Transverse colon (tissue), 4 donors: ENCODE measurements at regions not wholly inside any gene's neighbourhood (a gene's known extent, or its start where the extent isn't known, plus 50 kb on each side); places are given as distances from the start of the nearest gene placed in this dataset.

Experiments used
- DNase-seq: peaks from one replicate; pipeline ENCODE4 v3.0.0-alpha.2; 2019
- H3K27ac ChIP-seq, 4 donors: fragments of 200-600 bp; sonication (generic); 2 replicates each; pipeline ENCODE4 v1.5.1; 2016 to 2018; ENCODE audit warnings: inconsistent platforms in 4 of 4
- H3K27me3 ChIP-seq: fragments of 200-600 bp; sonication (generic); 2 replicates; pipeline ENCODE4 v1.5.1; 2017; ENCODE audit warnings: inconsistent platforms
- H3K36me3 ChIP-seq, 4 donors: fragments of 200-600 bp; sonication (generic); 2 replicates each; pipeline ENCODE4 v1.5.1; 2017 to 2019; ENCODE audit warnings: inconsistent platforms in 4 of 4
- H3K4me1 ChIP-seq, 4 donors: fragments of 200-600 bp; sonication (generic); 2 replicates each; pipeline ENCODE4 v1.5.1; 2017 to 2020; ENCODE audit warnings: inconsistent platforms in 4 of 4
- H3K4me3 ChIP-seq, 4 donors: fragments of 200-600 bp; sonication (generic); 1 replicate in 1 of 4; 2 replicates in 3 of 4; pipeline versions ENCODE4 v1.5.1 to v1.6.1; 2017 to 2019; ENCODE audit warnings: inconsistent platforms in 4 of 4
- H3K9me3 ChIP-seq, 2 donors: fragments of 200-600 bp; sonication (generic); 2 replicates each; pipeline ENCODE4 v1.5.1; 2017 to 2019; ENCODE audit warnings: inconsistent platforms in 2 of 2
- EP300 ChIP-seq: sonication (generic); formaldehyde crosslinking; IDR thresholded peaks from one replicate; pipeline ENCODE4 v1.6.1; 2017; ENCODE audit warnings: antibody characterized with exemption, low read depth
- POLR2A ChIP-seq: fragments of 450-650 bp; IDR thresholded peaks from one replicate; pipeline ENCODE4 v1.6.1; 2016; ENCODE audit warnings: antibody characterized with exemption, mild to moderate bottlenecking, moderate library complexity
- POLR2AphosphoS5 ChIP-seq, 3 donors: sonication (generic); formaldehyde crosslinking; IDR thresholded peaks; one replicate each; pipeline ENCODE4 v1.6.1; 2016; ENCODE audit warnings: antibody characterized with exemption in 3 of 3
- WGBS, 2 donors: methylation state at CpG; one replicate each; pipeline ENCODE4 v1.1.5; 2018; ENCODE audit warnings: low coverage in 1 of 2; 5-methylcytosine and 5-hydroxymethylcytosine counted together
- in situ Hi-C, 4 donors: fragments of 200-750 bp; cut with MboI; loops; one replicate each; pipeline versions ENCODE4 v1.15.0 to v1.15.1; 2017; ENCODE audit warnings: low sequenced_read_pairs in 3 of 4, low pct_ligation_motif_present in 1 of 4, low pct_unique_long_range_greater_than_20kb in 1 of 4
- intact Hi-C: fragments of 100-400 bp; cut with DNase I; formaldehyde crosslinking; loops from one replicate; pipeline ENCODE4 v1.15.1; 2023; ENCODE audit warnings: low total_unique reads
- TF ChIP-seq, protein P1 (sequence below), 5 experiments: fragments of 200-600 bp in 3 of 5; fragments of 450-650 bp in 2 of 5; sonication (generic) in 3 of 5; IDR thresholded peaks; 1 replicate in 2 of 5; 2 replicates in 3 of 5; pipeline ENCODE4 v1.5.1; 2016 to 2017; ENCODE audit warnings: antibody characterized with exemption in 5 of 5, inconsistent platforms in 3 of 5, mild to moderate bottlenecking in 2 of 5, moderate library complexity in 1 of 5

DNA sequence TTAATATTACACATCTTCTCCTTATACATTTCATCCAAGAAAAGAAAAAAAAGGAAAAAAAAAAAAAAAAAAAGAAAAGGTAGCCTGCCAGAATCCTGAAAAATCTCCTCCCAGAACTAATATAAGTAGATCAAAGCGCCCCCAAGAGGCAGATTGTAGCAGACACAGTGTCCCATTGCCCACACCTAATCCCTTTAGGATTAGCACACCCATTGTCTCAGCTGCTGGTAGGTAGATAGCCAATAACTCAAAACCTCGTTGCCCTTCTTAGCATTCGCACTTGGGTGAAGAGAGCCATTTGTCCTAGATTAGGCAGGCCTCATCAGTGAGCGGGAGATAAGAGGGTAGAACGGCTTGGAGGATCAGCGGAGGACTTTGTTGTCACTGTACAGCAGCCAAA, 100.2 kb upstream of the SORCS1 start:
- 54% methylated on average over 6 of the region's 6 CpGs; no CpG with 5 or more reads in 1 of the 2 donors for WGBS, 2 donors

DNA sequence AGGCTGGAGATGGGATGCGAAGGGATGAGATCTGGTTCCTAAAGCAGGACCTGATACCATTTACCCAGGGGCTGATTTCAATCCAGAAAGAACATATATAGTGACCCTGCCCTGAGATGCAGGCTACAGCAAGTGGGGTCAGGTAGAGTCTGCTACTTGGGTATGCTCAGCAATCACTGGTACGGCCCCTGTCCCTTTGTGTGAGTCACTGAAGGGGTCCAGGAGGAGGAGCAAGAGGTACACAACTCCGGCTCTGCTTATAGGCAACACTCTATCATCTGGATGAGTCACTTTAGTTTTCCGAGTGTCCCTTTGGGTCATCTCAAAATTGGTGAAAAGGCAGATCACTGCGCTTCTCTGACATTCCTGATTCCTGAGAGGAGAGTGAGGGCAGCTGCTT, 79.6 kb upstream of the SORCS1 start:
- H3K27ac ChIP-seq: no peak overlapping the region
- H3K4me3 ChIP-seq: no peak overlapping the region
- 87 to 91% methylated on average over 5 of the region's 5 CpGs for WGBS, 2 donors
- intact Hi-C loops (no loop called here), in situ Hi-C loops (no loop called here)
- H3K9me3 ChIP-seq: no peaks in the 10 kb centered on the region
- no peaks in the 10 kb centered on the region for H3K4me1 ChIP-seq
- no peaks in the 10 kb centered on the region for H3K36me3 ChIP-seq
- no peaks in the 10 kb centered on the region for H3K27me3 ChIP-seq
- DNase-seq: no peak
- TF ChIP-seq POLR2AphosphoS5 (IDR thresholded peaks at IDR 0.05) (no peak), POLR2A (no peak), EP300 (no peak)
- TF ChIP-seq, protein P1, sequence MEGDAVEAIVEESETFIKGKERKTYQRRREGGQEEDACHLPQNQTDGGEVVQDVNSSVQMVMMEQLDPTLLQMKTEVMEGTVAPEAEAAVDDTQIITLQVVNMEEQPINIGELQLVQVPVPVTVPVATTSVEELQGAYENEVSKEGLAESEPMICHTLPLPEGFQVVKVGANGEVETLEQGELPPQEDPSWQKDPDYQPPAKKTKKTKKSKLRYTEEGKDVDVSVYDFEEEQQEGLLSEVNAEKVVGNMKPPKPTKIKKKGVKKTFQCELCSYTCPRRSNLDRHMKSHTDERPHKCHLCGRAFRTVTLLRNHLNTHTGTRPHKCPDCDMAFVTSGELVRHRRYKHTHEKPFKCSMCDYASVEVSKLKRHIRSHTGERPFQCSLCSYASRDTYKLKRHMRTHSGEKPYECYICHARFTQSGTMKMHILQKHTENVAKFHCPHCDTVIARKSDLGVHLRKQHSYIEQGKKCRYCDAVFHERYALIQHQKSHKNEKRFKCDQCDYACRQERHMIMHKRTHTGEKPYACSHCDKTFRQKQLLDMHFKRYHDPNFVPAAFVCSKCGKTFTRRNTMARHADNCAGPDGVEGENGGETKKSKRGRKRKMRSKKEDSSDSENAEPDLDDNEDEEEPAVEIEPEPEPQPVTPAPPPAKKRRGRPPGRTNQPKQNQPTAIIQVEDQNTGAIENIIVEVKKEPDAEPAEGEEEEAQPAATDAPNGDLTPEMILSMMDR (IDR thresholded peaks at IDR 0.05): no peak

More for the DNA sequence above, 100.2 kb upstream of the SORCS1 start:
- in situ Hi-C loops: no loop called here
- Histone ChIP-seq H3K4me3 (no peak overlapping the region), H3K4me1 (no peaks in the 10 kb centered on the region), H3K9me3 (no peaks in the 10 kb centered on the region), H3K36me3 (no peaks in the 10 kb centered on the region), H3K27ac (no peak overlapping the region), H3K27me3 (no peaks in the 10 kb centered on the region)
- intact Hi-C loops: no loop called here
- TF ChIP-seq POLR2A (no peak), EP300 (no peak), POLR2AphosphoS5 (IDR thresholded peaks at IDR 0.05) (no peak)
- TF ChIP-seq, protein P1 (IDR thresholded peaks at IDR 0.05): no peak
- DNase-seq: no peak

DNA sequence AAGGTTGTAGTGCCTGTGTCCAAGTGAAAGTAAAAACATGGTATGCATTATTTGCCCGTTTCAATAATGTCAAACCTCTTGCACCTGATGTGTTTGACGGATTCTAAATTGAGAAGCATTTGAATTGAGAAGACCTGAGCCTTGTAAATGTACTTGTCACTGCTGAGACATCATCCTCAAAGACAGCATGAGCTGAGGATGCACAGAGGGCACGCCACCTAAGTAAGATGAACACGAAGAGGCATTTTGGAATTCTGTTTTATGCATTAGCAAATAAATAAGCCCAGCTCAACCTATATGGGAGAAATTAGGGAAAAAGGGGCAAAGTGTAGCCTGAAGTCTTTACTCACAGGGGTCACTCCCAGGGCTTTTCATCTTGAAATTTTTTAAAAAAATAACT, 73.8 kb upstream of the SORCS1 start:
- no peaks in the 10 kb centered on the region for H3K36me3 ChIP-seq
- no peaks in the 10 kb centered on the region for H3K27me3 ChIP-seq
- H3K4me1 ChIP-seq: no peaks in the 10 kb centered on the region
- no peak overlapping the region for H3K27ac ChIP-seq
- WGBS, 2 donors: 66 to 70% methylated on average over 4 of the region's 4 CpGs
- intact Hi-C loops (no loop called here), in situ Hi-C loops (no loop called here)
- TF ChIP-seq, protein P1 (IDR thresholded peaks at IDR 0.05): no peak
- TF ChIP-seq EP300 (no peak), POLR2AphosphoS5 (IDR thresholded peaks at IDR 0.05) (no peak)
- H3K9me3 ChIP-seq: no peaks in the 10 kb centered on the region
- no peak for DNase-seq
- H3K4me3 ChIP-seq: no peak overlapping the region

DNA sequence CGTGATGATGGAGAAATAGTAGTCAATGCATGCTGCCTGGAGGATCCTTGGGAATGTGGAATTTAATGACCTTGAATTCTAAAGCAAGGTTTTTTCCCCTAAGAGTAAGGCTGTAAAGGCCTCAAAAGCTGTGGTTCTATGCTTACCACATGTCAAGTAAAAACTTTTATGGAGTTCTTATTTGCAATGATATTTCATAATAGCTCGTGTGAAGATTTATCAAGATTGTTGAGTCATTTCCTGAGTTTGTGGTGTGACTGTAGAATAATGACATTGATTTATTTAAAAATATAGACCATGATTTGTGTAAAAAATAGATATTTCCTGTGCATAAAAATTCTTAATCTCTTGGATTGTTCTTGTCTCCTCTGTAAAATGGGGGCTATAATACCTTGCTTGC, 67.5 kb upstream of the SORCS1 start:
- Histone ChIP-seq H3K4me3 (no peak overlapping the region), H3K4me1 (no peaks in the 10 kb centered on the region), H3K36me3 (no peaks in the 10 kb centered on the region), H3K27me3 (no peaks in the 10 kb centered on the region), H3K9me3 (no peaks in the 10 kb centered on the region), H3K27ac (no peak overlapping the region)
- 50 to 52% methylated on average over 2 of the region's 2 CpGs for WGBS, 2 donors
- intact Hi-C loops: no loop called here
- DNase-seq: no peak
- in situ Hi-C loops: no loop called here
- TF ChIP-seq POLR2A (no peak), EP300 (no peak), POLR2AphosphoS5 (IDR thresholded peaks at IDR 0.05) (no peak)
- TF ChIP-seq, protein P1 (IDR thresholded peaks at IDR 0.05): no peak
